ENCODE measurements at regions not wholly inside any gene's neighbourhood (a gene's known extent, or its start where the extent isn't known, plus 50 kb on each side); places are given as distances from the start of the nearest gene placed in this dataset.

- H3K27me3 ChIP-seq: no peaks in the 10 kb centered on the region
- no peak for DNase-seq
- TF ChIP-seq, protein P1, sequence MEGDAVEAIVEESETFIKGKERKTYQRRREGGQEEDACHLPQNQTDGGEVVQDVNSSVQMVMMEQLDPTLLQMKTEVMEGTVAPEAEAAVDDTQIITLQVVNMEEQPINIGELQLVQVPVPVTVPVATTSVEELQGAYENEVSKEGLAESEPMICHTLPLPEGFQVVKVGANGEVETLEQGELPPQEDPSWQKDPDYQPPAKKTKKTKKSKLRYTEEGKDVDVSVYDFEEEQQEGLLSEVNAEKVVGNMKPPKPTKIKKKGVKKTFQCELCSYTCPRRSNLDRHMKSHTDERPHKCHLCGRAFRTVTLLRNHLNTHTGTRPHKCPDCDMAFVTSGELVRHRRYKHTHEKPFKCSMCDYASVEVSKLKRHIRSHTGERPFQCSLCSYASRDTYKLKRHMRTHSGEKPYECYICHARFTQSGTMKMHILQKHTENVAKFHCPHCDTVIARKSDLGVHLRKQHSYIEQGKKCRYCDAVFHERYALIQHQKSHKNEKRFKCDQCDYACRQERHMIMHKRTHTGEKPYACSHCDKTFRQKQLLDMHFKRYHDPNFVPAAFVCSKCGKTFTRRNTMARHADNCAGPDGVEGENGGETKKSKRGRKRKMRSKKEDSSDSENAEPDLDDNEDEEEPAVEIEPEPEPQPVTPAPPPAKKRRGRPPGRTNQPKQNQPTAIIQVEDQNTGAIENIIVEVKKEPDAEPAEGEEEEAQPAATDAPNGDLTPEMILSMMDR (IDR thresholded peaks at IDR 0.05): no peak
- no peaks in the 10 kb centered on the region for H3K9me3 ChIP-seq
- H3K4me3 ChIP-seq: no peak overlapping the region
- H3K36me3 ChIP-seq: no peaks in the 10 kb centered on the region
- H3K27ac ChIP-seq: no peak overlapping the region
- intact Hi-C loops (cut with DNase I; ENCODE audit: low total_unique reads): no loop called here
- H3K4me1 ChIP-seq: no peaks in the 10 kb centered on the region
These were observed 315.5 kb downstream of the ARRDC4 start for GRCh38 chr15:98276018-98276417.

DNA sequence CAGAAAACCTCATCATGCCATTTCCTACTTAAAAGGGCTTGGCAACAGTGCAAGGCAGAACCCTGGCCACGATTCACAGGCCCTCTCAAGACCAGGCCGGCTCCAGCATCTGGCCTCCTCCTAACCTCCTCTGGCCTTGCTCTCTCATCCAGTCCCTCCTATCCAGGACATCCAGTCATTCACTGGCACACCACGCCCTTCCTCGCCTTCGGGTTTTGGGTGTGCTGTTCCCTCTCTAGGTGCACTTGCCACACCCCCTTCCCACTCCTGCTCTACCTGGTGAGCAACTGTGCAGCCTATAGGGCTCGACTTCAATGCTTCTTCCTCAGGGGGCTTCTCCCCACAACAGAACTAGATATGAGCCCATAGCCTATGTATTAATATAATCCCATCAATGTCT, 317.1 kb downstream of the ARRDC4 start:
- no peak for DNase-seq
- Histone ChIP-seq H3K4me1 (no peaks in the 10 kb centered on the region), H3K36me3 (no peaks in the 10 kb centered on the region), H3K27me3 (peaks cover 0 to 2% of the 10 kb centered on the region in 2 donors), H3K27ac (no peak overlapping the region), H3K4me3 (no peak overlapping the region), H3K9me3 (no peaks in the 10 kb centered on the region)
- intact Hi-C loops (cut with DNase I; ENCODE audit: low total_unique reads): no loop called here
- TF ChIP-seq, protein P1 (IDR thresholded peaks at IDR 0.05): no peak

DNA sequence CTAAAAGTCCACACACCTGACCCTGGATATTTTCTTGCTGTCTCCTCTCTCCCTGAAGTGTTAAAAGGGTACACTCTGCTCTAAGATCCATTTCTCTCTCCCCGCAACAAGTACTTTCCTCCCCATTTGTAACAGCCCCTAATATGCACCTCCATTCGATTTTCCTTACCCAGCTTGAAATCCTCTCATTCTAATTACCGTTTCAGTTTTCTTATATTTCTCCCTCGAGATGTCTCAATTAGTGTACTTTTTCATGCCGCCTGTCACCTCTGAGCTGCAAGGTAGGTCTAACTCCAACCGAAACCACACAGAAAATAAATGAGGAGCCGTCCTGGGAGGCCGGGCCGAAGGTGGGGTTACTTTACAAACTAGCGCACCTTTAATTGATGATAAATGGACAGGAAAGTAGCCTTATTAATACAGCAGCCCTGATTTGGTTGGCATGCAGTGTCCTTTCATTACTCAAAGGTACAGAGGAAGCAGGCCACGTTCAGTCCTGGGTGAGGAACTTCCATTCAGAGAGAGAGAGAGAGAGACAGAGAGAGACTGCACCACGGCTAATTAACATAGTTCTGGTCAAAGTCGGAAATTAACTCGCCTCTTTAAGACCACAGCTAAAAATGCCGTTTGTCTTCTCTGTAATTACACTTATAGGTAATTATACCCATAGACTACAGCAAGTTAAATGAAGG, 319.9 kb downstream of the ARRDC4 start:
- Histone ChIP-seq H3K27ac (no peak overlapping the region), H3K36me3 (no peaks in the 10 kb centered on the region), H3K4me1 (no peaks in the 10 kb centered on the region), H3K27me3 (peaks cover 0 to 17% of the 10 kb centered on the region in 2 donors), H3K9me3 (no peaks in the 10 kb centered on the region), H3K4me3 (no peak overlapping the region)
- DNase-seq: no peak
- TF ChIP-seq, protein P1 (IDR thresholded peaks at IDR 0.05): no peak
- intact Hi-C loops (cut with DNase I; ENCODE audit: low total_unique reads): no loop called here

DNA sequence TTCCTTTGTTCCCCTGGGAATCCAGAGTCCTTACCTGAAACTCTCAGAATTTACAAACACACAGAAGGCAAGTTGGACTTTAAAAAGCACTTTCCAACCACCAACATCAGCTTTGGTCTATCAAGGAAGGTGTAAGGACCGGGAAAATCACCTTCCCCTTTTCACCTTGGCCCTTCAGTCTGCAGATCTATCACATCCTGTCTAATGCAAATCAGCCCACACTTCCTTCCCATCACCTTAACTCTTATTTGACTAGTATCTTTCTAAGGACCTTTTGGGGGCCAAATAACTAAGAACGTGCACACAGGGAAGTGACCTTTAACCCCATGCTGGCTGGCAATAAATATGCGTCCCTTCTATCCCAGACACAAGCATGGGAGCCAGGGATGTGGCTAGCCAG, 320.6 kb downstream of the ARRDC4 start:
- intact Hi-C loops (cut with DNase I; ENCODE audit: low total_unique reads): no loop called here
- TF ChIP-seq, protein P1 (IDR thresholded peaks at IDR 0.05): no peak
- Histone ChIP-seq H3K4me1 (no peaks in the 10 kb centered on the region), H3K27ac (no peak overlapping the region), H3K4me3 (no peak overlapping the region), H3K9me3 (no peaks in the 10 kb centered on the region), H3K36me3 (no peaks in the 10 kb centered on the region), H3K27me3 (peaks cover 0 to 21% of the 10 kb centered on the region in 2 donors)
- no peak for DNase-seq

GRCh38 chr15:98282656-98283332, 322.3 kb downstream of the ARRDC4 start:
- intact Hi-C loops (cut with DNase I; ENCODE audit: low total_unique reads): no loop called here

More at GRCh38 chr15:98282656-98283332, 322.3 kb downstream of the ARRDC4 start:
- Histone ChIP-seq H3K27me3 (peaks cover 0 to 29% of the 10 kb centered on the region in 2 donors), H3K36me3 (no peaks in the 10 kb centered on the region), H3K4me1 (no peaks in the 10 kb centered on the region), H3K4me3 (no peak overlapping the region), H3K9me3 (no peaks in the 10 kb centered on the region), H3K27ac (no peak overlapping the region)
- DNase-seq: no peak
- TF ChIP-seq, protein P1 (IDR thresholded peaks at IDR 0.05): no peak
